Mesenchymal stem cell (in vitro differentiated cells and primary cell): ENCODE measurements at regions not wholly inside any gene's neighbourhood (a gene's known extent, or its start where the extent isn't known, plus 50 kb on each side); places are given as distances from the start of the nearest gene placed in this dataset.

Experiments used
- DNase-seq: peaks from one replicate; pipeline ENCODE4 v3.0.0-alpha.2; 2013
- H2AFZ ChIP-seq: one replicate; pipeline ENCODE4 v1.6.1; 2013; ENCODE audit warnings: low read depth, mild to moderate bottlenecking, control low read depth, inconsistent platforms, low read length, moderate library complexity
- H2AK5ac ChIP-seq: 2 replicates; pipeline ENCODE4 v1.6.1; 2013; ENCODE audit warnings: low read length, moderate library complexity, mild to moderate bottlenecking, inconsistent platforms; ENCODE audit not compliant: severe bottlenecking
- H2BK120ac ChIP-seq: one replicate; pipeline ENCODE4 v1.6.1; 2013; ENCODE audit warnings: low read depth, mild to moderate bottlenecking, inconsistent platforms, low read length, moderate library complexity
- H2BK12ac ChIP-seq, 2 experiments: one replicate each; pipeline ENCODE4 v1.6.1; 2013; ENCODE audit warnings: inconsistent platforms in 2 of 2, low read length in 2 of 2, mild to moderate bottlenecking in 2 of 2, moderate library complexity in 2 of 2, control low read depth in 1 of 2
- H2BK15ac ChIP-seq: one replicate; pipeline ENCODE4 v1.6.1; 2013; ENCODE audit warnings: mild to moderate bottlenecking, low read depth, inconsistent platforms; ENCODE audit not compliant: poor library complexity, severe bottlenecking
- H2BK5ac ChIP-seq: 2 replicates; pipeline ENCODE4 v1.6.1; 2013; ENCODE audit warnings: low read depth, mild to moderate bottlenecking, low read length, control low read depth, inconsistent platforms; ENCODE audit not compliant: poor library complexity, severe bottlenecking
- H3K14ac ChIP-seq, 2 experiments: one replicate each; pipeline ENCODE4 v1.6.1; 2013; ENCODE audit warnings: inconsistent platforms in 2 of 2, low read length in 2 of 2, control low read depth in 1 of 2, mild to moderate bottlenecking in 1 of 2, moderate library complexity in 1 of 2
- H3K18ac ChIP-seq, 2 experiments: one replicate each; pipeline ENCODE4 v1.6.1; 2013; ENCODE audit warnings: inconsistent platforms in 2 of 2, low read length in 2 of 2, control low read depth in 1 of 2, low read depth in 1 of 2, mild to moderate bottlenecking in 1 of 2
- H3K23ac ChIP-seq, 2 experiments: one replicate each; pipeline ENCODE4 v1.6.1; 2013; ENCODE audit warnings: inconsistent platforms in 2 of 2, low read length in 2 of 2, mild to moderate bottlenecking in 2 of 2, moderate library complexity in 2 of 2, control low read depth in 1 of 2
- H3K27ac ChIP-seq: 2 replicates; pipeline ENCODE4 v1.5.1; 2013; ENCODE audit warnings: mild to moderate bottlenecking, moderate library complexity, low read length, control low read depth, inconsistent platforms; ENCODE audit not compliant: poor library complexity, severe bottlenecking
- H3K27me3 ChIP-seq, 2 experiments: 2 replicates each; pipeline versions ENCODE4 v1.6.1 to v1.7.0; 2013; ENCODE audit warnings: low read length in 2 of 2, mild to moderate bottlenecking in 2 of 2, moderate library complexity in 2 of 2, control low read depth in 1 of 2, inconsistent platforms in 1 of 2; ENCODE audit not compliant: control insufficient read depth in 1 of 2, insufficient read depth in 1 of 2
- H3K36me3 ChIP-seq, 2 experiments: 2 replicates each; pipeline versions ENCODE4 v1.6.1 to v1.7.0; 2013; ENCODE audit warnings: low read length in 2 of 2, control low read depth in 1 of 2, inconsistent platforms in 1 of 2, low read depth in 1 of 2, mild to moderate bottlenecking in 1 of 2; ENCODE audit not compliant: insufficient read depth in 2 of 2, control insufficient read depth in 1 of 2
- H3K4ac ChIP-seq, 2 experiments: one replicate each; pipeline ENCODE4 v1.6.1; 2013; ENCODE audit warnings: inconsistent platforms in 2 of 2, low read length in 2 of 2, mild to moderate bottlenecking in 2 of 2, moderate library complexity in 2 of 2, control low read depth in 1 of 2, low read depth in 1 of 2
- H3K4me1 ChIP-seq: 2 replicates; pipeline ENCODE4 v1.6.1; 2013; ENCODE audit warnings: low read depth, low read length, control low read depth; ENCODE audit not compliant: control insufficient read depth, insufficient read depth
- H3K4me2 ChIP-seq: 2 replicates; pipeline ENCODE4 v1.6.1; 2013; ENCODE audit warnings: low read length, mild to moderate bottlenecking, inconsistent platforms; ENCODE audit not compliant: poor library complexity, severe bottlenecking
- H3K4me3 ChIP-seq, 2 experiments: 2 replicates each; pipeline versions ENCODE4 v1.5.1 to v1.7.0; 2013; ENCODE audit warnings: low read length in 2 of 2, mild to moderate bottlenecking in 2 of 2, control low read depth in 1 of 2, low read depth in 1 of 2; ENCODE audit not compliant: insufficient read depth in 1 of 2
- H3K79me1 ChIP-seq: replicated peaks from 2 replicates; pipeline ENCODE4 v1.6.1; 2013; ENCODE audit warnings: mild to moderate bottlenecking, control low read depth, low read length, inconsistent platforms; ENCODE audit not compliant: poor library complexity, severe bottlenecking
- H3K9ac ChIP-seq: 2 replicates; pipeline ENCODE4 v1.7.0; 2013; ENCODE audit warnings: mild to moderate bottlenecking, low read length, moderate library complexity
- H3K9me3 ChIP-seq: 2 replicates; pipeline ENCODE4 v1.7.0; 2013; ENCODE audit warnings: mild to moderate bottlenecking, low read length; ENCODE audit not compliant: control insufficient read depth
- H4K8ac ChIP-seq: one replicate; pipeline ENCODE4 v1.6.1; 2013; ENCODE audit warnings: inconsistent platforms, mild to moderate bottlenecking, low read length, moderate library complexity
- H4K91ac ChIP-seq: one replicate; pipeline ENCODE4 v1.6.1; 2013; ENCODE audit warnings: mild to moderate bottlenecking, low read length, inconsistent platforms
- WGBS: methylation state at CpG from one replicate; pipeline ENCODE4 v1.1.7; 2013; ENCODE audit warnings: mixed read lengths; 5-methylcytosine and 5-hydroxymethylcytosine counted together

DNA sequence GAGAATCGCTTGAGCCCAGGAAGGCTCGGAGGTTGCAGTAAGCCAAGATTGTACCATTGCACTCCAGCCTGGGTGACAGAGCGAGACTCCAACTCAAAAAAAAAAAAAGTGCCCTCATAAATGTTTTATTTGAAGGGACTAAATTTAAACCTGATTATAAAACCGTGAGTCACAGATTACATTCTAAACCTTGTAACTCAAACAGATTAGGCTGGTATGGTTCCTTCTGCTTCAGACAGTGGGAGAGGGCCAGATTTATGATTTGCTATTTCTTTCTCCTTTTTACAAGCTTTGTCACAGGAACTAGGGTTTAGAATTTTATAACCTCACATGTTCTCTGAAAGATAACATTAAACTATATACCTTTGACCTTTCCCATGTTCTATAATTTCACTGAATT, 801.2 kb upstream of the ZWINT start:
- 100% methylated on average over 1 of the region's 4 CpGs for WGBS
- Histone ChIP-seq H3K27me3 (no peaks in the 10 kb centered on the region), H3K4me1 (no peaks in the 10 kb centered on the region), H2BK120ac (no peak overlapping the region), H3K4me2 (no peak overlapping the region), H4K91ac (no peak overlapping the region), H4K8ac (no peak overlapping the region), H3K27ac (no peak overlapping the region), H3K18ac (no peak overlapping the region), H3K9ac (no peak overlapping the region), H3K36me3 (no peaks in the 10 kb centered on the region), H3K14ac (no peak overlapping the region), H3K9me3 (peaks cover 7% of the 10 kb centered on the region), H2BK12ac (no peak overlapping the region), H3K4me3 (no peak overlapping the region), H3K4ac (no peak overlapping the region), H2BK5ac (no peak overlapping the region), H2AFZ (no peak overlapping the region), H2BK15ac (no peak overlapping the region), H3K79me1 (no peaks in the 10 kb centered on the region), H2AK5ac (no peak overlapping the region), H3K23ac (no peak overlapping the region)
- DNase-seq, result no peak

DNA sequence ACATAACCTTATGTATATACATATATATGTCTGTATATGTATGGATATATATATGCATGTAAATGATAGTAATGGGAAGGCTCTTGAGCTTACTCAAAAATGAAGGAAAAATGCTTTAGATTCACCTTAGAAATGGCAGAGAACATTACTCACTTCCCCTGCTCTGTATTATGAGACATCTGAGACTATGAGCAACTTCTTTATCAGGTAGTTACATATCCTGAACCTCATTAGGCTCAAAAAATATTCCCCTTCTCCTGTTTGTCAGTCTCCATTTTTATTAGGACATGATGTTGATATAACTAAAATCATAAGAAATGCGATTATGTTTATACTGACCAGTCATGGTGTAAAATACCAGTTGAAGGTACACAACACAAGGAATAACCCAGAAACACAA, 800.1 kb upstream of the ZWINT start:
- Histone ChIP-seq H3K27me3 (no peaks in the 10 kb centered on the region), H2AFZ (no peak overlapping the region), H3K9me3 (no peaks in the 10 kb centered on the region), H3K14ac (no peak overlapping the region), H3K9ac (no peak overlapping the region), H3K4me3 (no peak overlapping the region), H4K91ac (no peak overlapping the region), H3K4me2 (no peak overlapping the region), H3K27ac (no peak overlapping the region), H3K36me3 (no peaks in the 10 kb centered on the region), H2BK12ac (no peak overlapping the region), H2BK15ac (no peak overlapping the region), H3K23ac (no peak overlapping the region), H3K4me1 (no peaks in the 10 kb centered on the region), H2BK120ac (no peak overlapping the region), H2BK5ac (no peak overlapping the region), H2AK5ac (no peak overlapping the region), H3K4ac (no peak overlapping the region), H4K8ac (no peak overlapping the region), H3K18ac (no peak overlapping the region), H3K79me1 (no peaks in the 10 kb centered on the region)
- WGBS, result no CpG with 5 or more reads among the region's 1 CpG
- no peak for DNase-seq

- no peak overlapping the region for H3K4me3 ChIP-seq
- H3K4me1 ChIP-seq, result no peaks in the 10 kb centered on the region
Observed at GRCh38 chr10:57145548-57145947, 784.5 kb upstream of the ZWINT start.

GRCh38 chr10:57142925-57143576, 782.0 kb upstream of the ZWINT start:
- H4K91ac ChIP-seq, result no peak overlapping the region
- H3K4ac ChIP-seq, result no peak overlapping the region
- H2BK120ac ChIP-seq, result no peak overlapping the region
- no peaks in the 10 kb centered on the region for H3K4me1 ChIP-seq
- no peak overlapping the region for H3K4me2 ChIP-seq
- no peak overlapping the region for H3K14ac ChIP-seq
- no peak overlapping the region for H2BK12ac ChIP-seq
- no peak for DNase-seq
- no peak overlapping the region for H4K8ac ChIP-seq
- H2BK5ac ChIP-seq, result no peak overlapping the region
- H3K4me3 ChIP-seq, result no peak overlapping the region
- H3K36me3 ChIP-seq, result no peaks in the 10 kb centered on the region
- H3K18ac ChIP-seq, result no peak overlapping the region
- no peaks in the 10 kb centered on the region for H3K27me3 ChIP-seq
- no peak overlapping the region for H2BK15ac ChIP-seq
- no peaks in the 10 kb centered on the region for H3K79me1 ChIP-seq
- no peak overlapping the region for H2AFZ ChIP-seq
- H3K27ac ChIP-seq, result no peak overlapping the region
- WGBS, result 8% methylated on average over 4 of the region's 7 CpGs
- no peak overlapping the region for H3K9ac ChIP-seq
- H3K23ac ChIP-seq, result no peak overlapping the region
- H2AK5ac ChIP-seq, result no peak overlapping the region
- H3K9me3 ChIP-seq, result no peaks in the 10 kb centered on the region

More at GRCh38 chr10:57145548-57145947, 784.5 kb upstream of the ZWINT start:
- Histone ChIP-seq H3K4me2 (no peak overlapping the region), H3K79me1 (no peaks in the 10 kb centered on the region), H2BK5ac (no peak overlapping the region), H3K4ac (no peak overlapping the region), H3K27me3 (no peaks in the 10 kb centered on the region), H2AFZ (no peak overlapping the region), H3K9me3 (no peaks in the 10 kb centered on the region), H2BK12ac (no peak overlapping the region), H3K23ac (no peak overlapping the region), H2AK5ac (no peak overlapping the region), H3K27ac (no peak overlapping the region), H3K14ac (no peak overlapping the region), H3K9ac (no peak overlapping the region), H2BK15ac (no peak overlapping the region), H4K8ac (no peak overlapping the region), H3K18ac (no peak overlapping the region), H2BK120ac (no peak overlapping the region), H3K36me3 (no peaks in the 10 kb centered on the region), H4K91ac (no peak overlapping the region)
- no peak for DNase-seq
